Gastroesophageal sphincter (tissue), 4 donors: ENCODE measurements at regions not wholly inside any gene's neighbourhood (a gene's known extent, or its start where the extent isn't known, plus 50 kb on each side); places are given as distances from the start of the nearest gene placed in this dataset.
A peak's percentile ranks its signal among the peaks of the same experiment; 100 is the strongest.

Experiments
- ATAC-seq: fragments of 150-250 bp; one replicate; pipeline ENCODE4 v1.9.1; 2016; ENCODE audit warnings: mild to moderate bottlenecking, moderate library complexity
- H3K27ac ChIP-seq, 4 donors: fragments of 200-600 bp; sonication (generic) in 3 of 4; 1 replicate in 3 of 4; 2 replicates in 1 of 4; pipeline ENCODE4 v1.5.1; 2016 to 2019
- H3K27me3 ChIP-seq: fragments of 200-600 bp; sonication (generic); one replicate; pipeline ENCODE4 v1.5.1; 2019
- H3K36me3 ChIP-seq, 2 donors: fragments of 200-600 bp; sonication (generic); one replicate each; pipeline ENCODE4 v1.5.1; 2019; ENCODE audit warnings: control low read depth in 1 of 2
- H3K4me1 ChIP-seq, 3 donors: fragments of 200-600 bp; sonication (generic); 1 replicate in 2 of 3; 2 replicates in 1 of 3; pipeline ENCODE4 v1.5.1; 2016 to 2019; ENCODE audit warnings: control low read depth in 2 of 3
- H3K4me3 ChIP-seq, 2 donors: fragments of 200-600 bp; sonication (generic); one replicate each; pipeline ENCODE4 v1.5.1; 2019; ENCODE audit warnings: mild to moderate bottlenecking in 1 of 2, moderate library complexity in 1 of 2
- H3K9me3 ChIP-seq, 3 donors: fragments of 200-600 bp; sonication (generic); one replicate each; pipeline ENCODE4 v1.5.1; 2017 to 2019; ENCODE audit warnings: control low read depth in 2 of 3
- CTCF ChIP-seq, 4 experiments: fragments of 200-600 bp in 2 of 4; fragments of 450-650 bp in 2 of 4; sonication (generic) in 1 of 4; IDR thresholded peaks; one replicate each; pipeline ENCODE4 v1.5.1; 2017 to 2019; ENCODE audit warnings: antibody characterized with exemption in 4 of 4, mild to moderate bottlenecking in 2 of 4, moderate library complexity in 2 of 4
- EP300 ChIP-seq: sonication (generic); formaldehyde crosslinking; IDR thresholded peaks from one replicate; pipeline ENCODE4 v1.6.1; 2017; ENCODE audit warnings: antibody characterized with exemption, mild to moderate bottlenecking
- POLR2A ChIP-seq, 2 donors: fragments of 450-650 bp; IDR thresholded peaks; one replicate each; pipeline ENCODE4 v1.6.1; 2017; ENCODE audit warnings: antibody characterized with exemption in 2 of 2, mild to moderate bottlenecking in 2 of 2, moderate library complexity in 1 of 2
- POLR2AphosphoS5 ChIP-seq: sonication (generic); formaldehyde crosslinking; IDR thresholded peaks from one replicate; pipeline ENCODE4 v1.6.1; 2017; ENCODE audit warnings: antibody characterized with exemption
- WGBS, 2 donors: methylation state at CpG; one replicate each; pipeline ENCODE4 v1.1.5; 2018; ENCODE audit warnings: low coverage in 1 of 2; 5-methylcytosine and 5-hydroxymethylcytosine counted together

DNA sequence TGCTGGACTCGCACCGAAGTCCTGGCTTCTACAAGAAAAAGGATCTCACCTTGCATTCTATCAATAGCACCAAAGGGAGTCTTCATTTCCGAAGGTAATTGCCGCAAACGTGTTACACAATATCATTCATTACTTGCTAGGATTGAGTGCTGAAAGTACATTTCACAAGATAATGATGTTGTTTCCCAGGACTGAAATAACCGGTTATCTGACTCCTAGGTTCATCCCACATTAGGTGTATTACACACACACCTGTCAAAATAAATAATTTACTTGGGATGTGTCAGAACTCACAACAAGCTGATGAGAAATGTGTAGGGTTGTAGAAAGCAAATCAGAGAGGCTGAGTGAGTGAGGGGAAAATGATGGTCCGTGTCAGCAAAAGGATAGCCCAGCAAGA lies 219.4 kb upstream of the RHOBTB1 start:
- no peaks in the 10 kb centered on the region for H3K36me3 ChIP-seq
- TF ChIP-seq POLR2A (IDR thresholded peaks at IDR 0.05) (no peak), CTCF (IDR thresholded peaks at IDR 0.05) (no peak), EP300 (no peak), POLR2AphosphoS5 (no peak)
- no peak for ATAC-seq
- 93 to 96% methylated on average over 5 to 7 of the region's 7 CpGs for WGBS, 2 donors
- H3K4me1 ChIP-seq, result peaks cover 0 to 23% (median 0%) of the 10 kb centered on the region in 3 donors
- no peak overlapping the region for H3K4me3 ChIP-seq
- H3K27ac ChIP-seq, result no peak overlapping the region
- H3K9me3 ChIP-seq, result no peaks in the 10 kb centered on the region
- no peaks in the 10 kb centered on the region for H3K27me3 ChIP-seq

GRCh38 chr10:61160253-61160652 lies 216.3 kb upstream of the RHOBTB1 start:
- no peak for TF ChIP-seq EP300
- TF ChIP-seq POLR2AphosphoS5, result no peak
- no peak for TF ChIP-seq CTCF (IDR thresholded peaks at IDR 0.05)
- TF ChIP-seq POLR2A (IDR thresholded peaks at IDR 0.05), result no peak
- no peak overlapping the region for H3K4me3 ChIP-seq
- H3K9me3 ChIP-seq, result no peaks in the 10 kb centered on the region
- whole genome bisulfite sequencing, 2 donors, result 65 to 91% methylated on average over 4 of the region's 4 CpGs
- H3K27ac ChIP-seq, result no peak overlapping the region
- H3K27me3 ChIP-seq, result no peaks in the 10 kb centered on the region
- H3K4me1 ChIP-seq, result peaks cover 0 to 11% (median 0%) of the 10 kb centered on the region in 3 donors
- no peaks in the 10 kb centered on the region for H3K36me3 ChIP-seq
- no peak for ATAC-seq

GRCh38 chr10:61159253-61159652 lies 215.3 kb upstream of the RHOBTB1 start:
- TF ChIP-seq POLR2AphosphoS5 (no peak), CTCF (IDR thresholded peaks at IDR 0.05) (no peak), POLR2A (IDR thresholded peaks at IDR 0.05) (no peak), EP300 (no peak)
- no peak for ATAC-seq
- no peaks in the 10 kb centered on the region for H3K27me3 ChIP-seq
- H3K27ac ChIP-seq, result no peak overlapping the region
- peaks cover 0 to 2% (median 0%) of the 10 kb centered on the region in 3 donors for H3K4me1 ChIP-seq
- H3K36me3 ChIP-seq, result no peaks in the 10 kb centered on the region
- no peak overlapping the region for H3K4me3 ChIP-seq
- no peaks in the 10 kb centered on the region for H3K9me3 ChIP-seq
- WGBS, 2 donors, result 57 to 61% methylated on average over 2 of the region's 2 CpGs

- H3K4me1 ChIP-seq, result peaks cover 0 to 6% (median 0%) of the 10 kb centered on the region in 3 donors
- 48 to 51% methylated on average over 8 of the region's 8 CpGs for WGBS, 2 donors
- H3K27me3 ChIP-seq, result no peaks in the 10 kb centered on the region
- H3K9me3 ChIP-seq, result no peaks in the 10 kb centered on the region
- H3K36me3 ChIP-seq, result no peaks in the 10 kb centered on the region
- H3K4me3 ChIP-seq, result no peak overlapping the region
- peak; percentile 39 for ATAC-seq
- H3K27ac ChIP-seq, result no peak overlapping the region
- TF ChIP-seq POLR2A (IDR thresholded peaks at IDR 0.05), result no peak
Measured at GRCh38 chr10:61157182-61157581, 213.2 kb upstream of the RHOBTB1 start.

DNA sequence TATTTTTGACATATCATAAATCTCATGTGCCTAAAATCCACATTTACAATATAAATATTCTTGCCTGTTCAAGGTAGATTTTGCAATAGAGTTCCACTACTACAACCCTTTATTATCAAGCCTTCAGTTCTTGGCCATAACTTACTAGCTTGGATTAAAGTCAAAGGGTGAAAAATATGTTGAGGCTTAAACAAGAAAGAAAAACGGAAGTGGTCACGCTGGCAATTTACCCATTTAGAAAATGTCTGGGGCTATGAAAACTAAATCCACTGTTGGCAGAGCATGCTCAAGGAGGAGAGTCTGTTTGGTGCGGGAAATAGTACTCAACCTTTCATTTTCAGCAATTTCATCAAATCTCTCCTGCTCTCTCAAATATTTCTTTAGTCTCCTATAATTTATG lies 209.8 kb upstream of the RHOBTB1 start:
- Histone ChIP-seq H3K27me3 (no peaks in the 10 kb centered on the region), H3K9me3 (no peaks in the 10 kb centered on the region), H3K27ac (no peak overlapping the region), H3K36me3 (no peaks in the 10 kb centered on the region), H3K4me3 (no peak overlapping the region), H3K4me1 (peaks cover 0 to 6% (median 0%) of the 10 kb centered on the region in 3 donors)
- TF ChIP-seq CTCF (IDR thresholded peaks at IDR 0.05) (no peak), POLR2A (IDR thresholded peaks at IDR 0.05) (no peak), POLR2AphosphoS5 (peak; percentile 14), EP300 (no peak)
- no peak for ATAC-seq
- WGBS, 2 donors, result 39 to 57% methylated on average over 3 of the region's 3 CpGs
